HCT116 (cell line): ENCODE measurements at regions not wholly inside any gene's neighbourhood (a gene's known extent, or its start where the extent isn't known, plus 50 kb on each side); places are given as distances from the start of the nearest gene placed in this dataset.

Experiments used
- JUND ChIP-seq: IDR thresholded peaks from 2 replicates; pipeline ENCODE4 v1.6.1; 2012
- POLR2A ChIP-seq: IDR thresholded peaks from 2 replicates; pipeline ENCODE4 v1.7.0; 2011; ENCODE audit warnings: borderline replicate concordance; ENCODE audit not compliant: insufficient read depth, insufficient read length; ENCODE audit errors: extremely low read depth
- RAD21 ChIP-seq: IDR thresholded peaks from 2 replicates; pipeline ENCODE4 v1.6.1; 2012; ENCODE audit warnings: low read depth, mild to moderate bottlenecking
- SRF ChIP-seq: IDR thresholded peaks from 2 replicates; pipeline ENCODE4 v1.6.1; 2012; ENCODE audit warnings: low read depth
- TCF7L2 ChIP-seq: IDR thresholded peaks from 2 replicates; pipeline ENCODE4 v1.7.0; 2011; ENCODE audit warnings: borderline replicate concordance, inconsistent platforms; ENCODE audit not compliant: insufficient read depth, insufficient read length; ENCODE audit errors: extremely low read depth
- YY1 ChIP-seq: IDR thresholded peaks from 2 replicates; pipeline ENCODE4 v1.6.1; 2011; ENCODE audit warnings: low read length, low read depth, moderate library complexity, mild to moderate bottlenecking; ENCODE audit not compliant: insufficient replicate concordance; ENCODE audit errors: extremely low read depth
- ZFX ChIP-seq: fragments of 450-650 bp; IDR thresholded peaks from 2 replicates; pipeline ENCODE4 v1.6.1; 2017
- ZNF274 ChIP-seq: fragments of 200-500 bp; sonication (Bioruptor generic); IDR thresholded peaks from 2 replicates; pipeline ENCODE4 v1.6.1; 2014; ENCODE audit warnings: mild to moderate bottlenecking, low read depth, low read length, inconsistent platforms
- TF ChIP-seq, protein P1 (sequence below), 3 experiments: fragments of 200-600 bp in 1 of 3; sonication (generic) in 1 of 3; IDR thresholded peaks in 2 of 3; conservative IDR thresholded peaks in 1 of 3; 2 replicates each; pipeline ENCODE4 v1.5.1; 2012 to 2017; ENCODE audit warnings: low read depth in 2 of 3, low read length in 2 of 3, antibody characterized with exemption in 1 of 3, borderline replicate concordance in 1 of 3, control low read depth in 1 of 3, mild to moderate bottlenecking in 1 of 3, mixed read lengths in 1 of 3, mixed run types in 1 of 3, moderate library complexity in 1 of 3; ENCODE audit not compliant: insufficient read depth in 1 of 3
- TF ChIP-seq, protein P2 (sequence below): IDR thresholded peaks from 2 replicates; pipeline ENCODE4 v1.6.1; 2012
- TF ChIP-seq, protein P3 (sequence below): IDR thresholded peaks from 2 replicates; pipeline ENCODE4 v1.6.1; 2011; ENCODE audit warnings: mild to moderate bottlenecking, low read length, moderate library complexity; ENCODE audit not compliant: insufficient replicate concordance; ENCODE audit errors: extremely low read depth

DNA sequence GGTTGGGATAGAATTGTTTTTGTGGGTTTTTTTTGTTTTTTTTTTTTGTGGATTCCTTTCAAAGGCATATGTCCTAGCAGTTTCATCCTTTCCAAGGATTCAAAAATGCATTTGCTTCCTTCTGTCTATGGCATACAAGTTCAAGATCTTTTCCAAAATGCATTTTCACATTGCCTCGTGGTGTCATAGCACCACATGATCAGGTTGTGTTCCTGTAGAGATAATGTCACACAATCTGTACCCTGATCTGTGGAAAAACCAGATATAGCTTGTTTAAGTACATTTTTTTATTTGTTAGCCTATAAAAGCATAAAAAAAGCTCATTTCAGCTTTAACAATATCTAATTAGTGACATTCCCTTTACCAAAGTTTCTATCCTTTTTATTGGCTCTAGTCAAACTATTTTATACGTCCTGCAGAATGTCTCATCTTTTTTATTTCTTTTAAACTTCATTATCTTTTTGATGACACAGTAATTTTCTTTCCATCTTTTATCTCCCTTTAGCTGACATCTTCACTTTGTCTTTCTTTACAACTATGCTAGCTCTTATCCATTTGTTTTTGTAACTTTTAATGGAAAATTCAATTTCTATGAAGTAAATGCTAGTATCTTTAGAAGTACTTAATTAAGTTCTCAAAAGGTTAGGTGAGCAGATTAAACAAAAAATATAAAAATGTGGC, 106.0 kb upstream of the NOVA1 start:
- TF ChIP-seq ZFX (no peak), SRF (no peak), RAD21 (no peak), POLR2A (no peak), TCF7L2 (no peak), YY1 (no peak), JUND (no peak), ZNF274 (no peak)
- TF ChIP-seq, protein P1, sequence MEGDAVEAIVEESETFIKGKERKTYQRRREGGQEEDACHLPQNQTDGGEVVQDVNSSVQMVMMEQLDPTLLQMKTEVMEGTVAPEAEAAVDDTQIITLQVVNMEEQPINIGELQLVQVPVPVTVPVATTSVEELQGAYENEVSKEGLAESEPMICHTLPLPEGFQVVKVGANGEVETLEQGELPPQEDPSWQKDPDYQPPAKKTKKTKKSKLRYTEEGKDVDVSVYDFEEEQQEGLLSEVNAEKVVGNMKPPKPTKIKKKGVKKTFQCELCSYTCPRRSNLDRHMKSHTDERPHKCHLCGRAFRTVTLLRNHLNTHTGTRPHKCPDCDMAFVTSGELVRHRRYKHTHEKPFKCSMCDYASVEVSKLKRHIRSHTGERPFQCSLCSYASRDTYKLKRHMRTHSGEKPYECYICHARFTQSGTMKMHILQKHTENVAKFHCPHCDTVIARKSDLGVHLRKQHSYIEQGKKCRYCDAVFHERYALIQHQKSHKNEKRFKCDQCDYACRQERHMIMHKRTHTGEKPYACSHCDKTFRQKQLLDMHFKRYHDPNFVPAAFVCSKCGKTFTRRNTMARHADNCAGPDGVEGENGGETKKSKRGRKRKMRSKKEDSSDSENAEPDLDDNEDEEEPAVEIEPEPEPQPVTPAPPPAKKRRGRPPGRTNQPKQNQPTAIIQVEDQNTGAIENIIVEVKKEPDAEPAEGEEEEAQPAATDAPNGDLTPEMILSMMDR (IDR thresholded peaks at IDR 0.05 in 2 of 3, conservative IDR thresholded peaks at IDR 0.05 in 1 of 3; ENCODE audit: borderline replicate concordance in 1 of 3, insufficient read depth in 1 of 3, low read depth in 2 of 3, low read length in 2 of 3), result no peak
- TF ChIP-seq, protein P2, sequence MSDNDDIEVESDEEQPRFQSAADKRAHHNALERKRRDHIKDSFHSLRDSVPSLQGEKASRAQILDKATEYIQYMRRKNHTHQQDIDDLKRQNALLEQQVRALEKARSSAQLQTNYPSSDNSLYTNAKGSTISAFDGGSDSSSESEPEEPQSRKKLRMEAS, result no peak
- TF ChIP-seq, protein P3, sequence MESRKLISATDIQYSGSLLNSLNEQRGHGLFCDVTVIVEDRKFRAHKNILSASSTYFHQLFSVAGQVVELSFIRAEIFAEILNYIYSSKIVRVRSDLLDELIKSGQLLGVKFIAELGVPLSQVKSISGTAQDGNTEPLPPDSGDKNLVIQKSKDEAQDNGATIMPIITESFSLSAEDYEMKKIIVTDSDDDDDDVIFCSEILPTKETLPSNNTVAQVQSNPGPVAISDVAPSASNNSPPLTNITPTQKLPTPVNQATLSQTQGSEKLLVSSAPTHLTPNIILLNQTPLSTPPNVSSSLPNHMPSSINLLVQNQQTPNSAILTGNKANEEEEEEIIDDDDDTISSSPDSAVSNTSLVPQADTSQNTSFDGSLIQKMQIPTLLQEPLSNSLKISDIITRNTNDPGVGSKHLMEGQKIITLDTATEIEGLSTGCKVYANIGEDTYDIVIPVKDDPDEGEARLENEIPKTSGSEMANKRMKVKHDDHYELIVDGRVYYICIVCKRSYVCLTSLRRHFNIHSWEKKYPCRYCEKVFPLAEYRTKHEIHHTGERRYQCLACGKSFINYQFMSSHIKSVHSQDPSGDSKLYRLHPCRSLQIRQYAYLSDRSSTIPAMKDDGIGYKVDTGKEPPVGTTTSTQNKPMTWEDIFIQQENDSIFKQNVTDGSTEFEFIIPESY, result no peak
